Activated CD4-positive, alpha-beta T cell treated with anti-CD3 and anti-CD28 coated beads, Interleukin-2, amount 10 ng/mL, durations not matched to agents 24 days and 14 days (primary cell): ENCODE measurements at regions not wholly inside any gene's neighbourhood (a gene's known extent, or its start where the extent isn't known, plus 50 kb on each side); places are given as distances from the start of the nearest gene placed in this dataset.
"Not testable (repeated sequence)": the region's sequence is repeated elsewhere in the genome, so short reads cannot be mapped to it uniquely, and the experiment has no call there.

Source experiments
- DNase-seq: peaks from one replicate; pipeline ENCODE4 v3.0.0; 2022
- H3K27ac Mint-ChIP-seq: one replicate; pipeline ENCODE4 v1.8.0; 2022; ENCODE audit warnings: mild to moderate bottlenecking, mixed read lengths
- H3K27me3 Mint-ChIP-seq: one replicate; pipeline ENCODE4 v1.8.0; 2022; ENCODE audit warnings: mixed read lengths
- H3K36me3 Mint-ChIP-seq: one replicate; pipeline ENCODE4 v1.8.0; 2022; ENCODE audit warnings: low read depth, mild to moderate bottlenecking, mixed read lengths
- H3K4me1 Mint-ChIP-seq: one replicate; pipeline ENCODE4 v1.8.0; 2021; ENCODE audit warnings: mixed read lengths
- H3K4me3 Mint-ChIP-seq: one replicate; pipeline ENCODE4 v1.8.0; 2022; ENCODE audit warnings: mild to moderate bottlenecking, moderate library complexity, mixed read lengths
- H3K9me3 Mint-ChIP-seq: one replicate; pipeline ENCODE4 v1.8.0; 2021; ENCODE audit warnings: mixed read lengths
- intact Hi-C: fragments of 100-400 bp; cut with micrococcal nuclease; formaldehyde crosslinking; loops from one replicate; pipeline ENCODE4 v1.15.1; 2023

DNA sequence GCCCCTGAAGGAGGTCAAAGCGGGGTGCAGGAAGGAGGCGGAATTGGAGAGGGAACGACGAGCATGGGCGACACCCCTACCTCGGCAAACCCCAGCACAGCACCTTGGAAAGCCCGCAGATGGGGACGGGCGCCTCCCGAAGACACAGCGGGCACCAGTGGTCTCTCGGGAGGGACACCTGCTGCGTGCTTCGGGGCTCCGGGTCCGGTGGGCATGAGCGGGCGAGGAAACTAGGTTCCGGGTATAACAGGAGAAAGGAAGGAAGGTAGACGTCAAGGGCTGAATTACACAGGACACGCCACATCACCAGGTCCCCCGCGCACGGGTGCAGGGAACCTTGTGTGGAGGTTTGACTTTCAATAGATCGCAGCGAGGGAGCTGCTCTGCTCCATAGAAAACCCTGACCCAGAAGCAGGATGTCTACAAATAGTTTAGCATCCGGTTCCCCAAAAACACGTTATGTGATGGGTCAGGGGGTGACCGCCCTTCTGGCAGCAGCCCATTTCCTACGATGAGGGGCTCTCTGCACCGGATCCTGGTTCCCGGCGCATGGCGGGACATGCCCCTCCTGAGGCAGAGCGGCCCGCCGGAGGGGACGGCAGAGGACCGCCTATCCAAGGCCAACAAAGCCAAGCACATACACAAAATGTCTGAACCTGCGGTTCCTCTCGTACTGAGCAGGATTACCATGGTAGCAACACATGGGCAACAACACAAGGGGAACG lies 196.9 kb downstream of the ALG10 start:
- peaks cover 9% of the 10 kb centered on the region for H3K27me3 Mint-ChIP-seq
- intact Hi-C loops: loop anchor here (5.0 kb wide), 1 partner anchor 197 kb away; the partner anchor contains the start of gene ALG10
- H3K27ac Mint-ChIP-seq: peak overlapping the region; percentile 80
- H3K36me3 Mint-ChIP-seq: no peaks in the 10 kb centered on the region
- no peak for DNase-seq
- H3K9me3 Mint-ChIP-seq: no peaks in the 10 kb centered on the region
- H3K4me1 Mint-ChIP-seq: peaks cover 8% of the 10 kb centered on the region
- H3K4me3 Mint-ChIP-seq: peak overlapping the region; percentile 89

DNA sequence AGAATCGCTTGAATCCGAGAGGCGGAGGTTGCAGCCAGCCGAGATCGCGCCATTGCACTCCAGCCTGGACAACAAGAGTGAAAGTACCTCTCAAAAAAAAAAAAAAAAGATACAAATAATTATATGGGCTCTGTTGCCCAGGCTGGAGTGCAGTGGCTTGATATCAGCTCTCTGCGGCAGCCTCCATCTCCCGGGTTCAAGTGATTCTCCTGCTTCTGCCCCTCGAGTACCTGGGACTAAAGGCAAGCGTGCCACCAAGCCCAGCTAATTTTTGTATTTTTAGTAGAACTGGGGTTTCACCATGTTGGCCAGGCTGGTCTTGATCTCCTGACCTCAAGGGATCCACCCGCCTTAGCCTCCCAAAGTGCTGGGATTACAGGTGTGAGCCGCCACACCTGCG lies 197.8 kb downstream of the ALG10 start:
- H3K4me1 Mint-ChIP-seq, H3K36me3 Mint-ChIP-seq, H3K4me3 Mint-ChIP-seq, DNase-seq, H3K27ac Mint-ChIP-seq, H3K27me3 Mint-ChIP-seq, H3K9me3 Mint-ChIP-seq, intact Hi-C loops: not testable (repeated sequence)

- H3K27me3 Mint-ChIP-seq: peaks cover 8% of the 10 kb centered on the region
- no peak overlapping the region for H3K4me3 Mint-ChIP-seq
- intact Hi-C loops: no loop called here
- H3K9me3 Mint-ChIP-seq: peaks cover 10% of the 10 kb centered on the region
- H3K4me1 Mint-ChIP-seq: peaks cover 2% of the 10 kb centered on the region
- no peak overlapping the region for H3K27ac Mint-ChIP-seq
- DNase-seq: no peak
- H3K36me3 Mint-ChIP-seq: no peaks in the 10 kb centered on the region
Measured at GRCh38 chr12:34223640-34224039, 201.3 kb downstream of the ALG10 start.

- H3K4me1 Mint-ChIP-seq, H3K27ac Mint-ChIP-seq, H3K27me3 Mint-ChIP-seq, DNase-seq, H3K4me3 Mint-ChIP-seq, H3K36me3 Mint-ChIP-seq, intact Hi-C loops: not testable (repeated sequence)
- H3K9me3 Mint-ChIP-seq: peaks cover 10% of the 10 kb centered on the region
Measured at GRCh38 chr12:34226044-34226443, 203.7 kb downstream of the ALG10 start.

GRCh38 chr12:34228046-34228445 lies 205.8 kb downstream of the ALG10 start:
- DNase-seq, H3K4me1 Mint-ChIP-seq, H3K27me3 Mint-ChIP-seq, H3K36me3 Mint-ChIP-seq, H3K4me3 Mint-ChIP-seq, H3K27ac Mint-ChIP-seq, intact Hi-C loops: not testable (repeated sequence)
- peaks cover 10% of the 10 kb centered on the region for H3K9me3 Mint-ChIP-seq

DNA sequence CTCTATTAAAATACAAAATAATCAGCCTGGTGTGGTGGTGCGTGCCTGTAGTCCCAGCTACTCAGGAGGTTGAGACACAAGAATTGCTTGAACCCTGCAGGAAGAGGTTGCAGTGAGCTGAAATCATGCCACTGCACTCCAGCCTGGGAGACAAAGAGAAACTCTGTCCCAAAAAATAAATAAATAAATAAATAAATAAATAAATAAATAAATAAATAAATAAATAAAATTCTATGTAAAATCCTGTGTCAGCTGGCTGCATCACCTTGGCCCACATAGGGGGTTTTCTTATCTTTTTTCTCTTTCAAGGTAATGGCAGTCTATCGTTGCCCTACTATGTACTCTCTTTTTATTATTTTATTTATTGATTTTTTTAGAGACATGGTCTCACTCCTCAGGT lies 206.7 kb downstream of the ALG10 start:
- H3K27ac Mint-ChIP-seq, H3K36me3 Mint-ChIP-seq, H3K4me1 Mint-ChIP-seq, intact Hi-C loops, H3K27me3 Mint-ChIP-seq, DNase-seq, H3K4me3 Mint-ChIP-seq: not testable (repeated sequence)
- peaks cover 10% of the 10 kb centered on the region for H3K9me3 Mint-ChIP-seq

DNA sequence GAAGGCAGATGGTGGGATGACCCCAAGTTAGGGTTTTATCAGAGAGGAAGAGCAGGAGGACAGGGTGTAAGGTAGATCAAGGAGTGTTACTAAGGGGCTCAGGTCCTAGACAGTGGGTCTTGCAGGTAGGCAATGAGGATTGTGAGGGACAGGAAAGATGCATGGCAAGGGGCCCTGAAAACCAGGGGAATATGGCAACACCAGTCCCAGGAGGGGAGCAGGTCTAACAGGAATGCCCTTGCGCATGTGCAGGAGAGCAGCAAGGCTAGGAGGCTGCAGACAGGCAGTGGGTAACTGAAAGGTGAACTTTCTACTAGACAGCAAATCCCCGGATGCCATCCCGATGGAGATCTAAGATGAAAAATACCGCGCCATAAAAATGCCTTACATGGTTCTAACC lies 211.3 kb downstream of the ALG10 start:
- no peak overlapping the region for H3K27ac Mint-ChIP-seq

DNA sequence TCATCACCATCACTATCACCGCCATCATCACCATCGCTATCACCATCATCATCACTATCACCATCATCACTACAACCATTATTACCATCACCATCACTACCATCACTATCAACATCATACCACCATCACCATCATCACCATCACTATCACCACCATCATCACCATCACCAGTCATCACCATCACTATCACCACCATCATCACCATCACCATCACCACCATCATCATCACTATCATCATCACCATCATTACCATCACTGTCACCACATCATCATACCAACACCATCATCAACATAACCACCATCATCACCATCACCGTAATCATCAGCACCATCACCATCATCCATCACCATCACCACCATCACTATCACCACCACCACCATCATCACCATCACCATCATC lies 213.8 kb downstream of the ALG10 start:
- Mint-ChIP-seq H3K27me3 (no peaks in the 10 kb centered on the region), H3K9me3 (no peaks in the 10 kb centered on the region), H3K4me1 (no peaks in the 10 kb centered on the region), H3K36me3 (no peaks in the 10 kb centered on the region), H3K4me3 (no peak overlapping the region), H3K27ac (no peak overlapping the region)
- no peak for DNase-seq
- intact Hi-C loops: no loop called here

More for the DNA sequence above, 211.3 kb downstream of the ALG10 start:
- H3K9me3 Mint-ChIP-seq: peaks cover under 1% of the 10 kb centered on the region
- no peaks in the 10 kb centered on the region for H3K27me3 Mint-ChIP-seq
- H3K4me3 Mint-ChIP-seq: no peak overlapping the region
- H3K4me1 Mint-ChIP-seq: no peaks in the 10 kb centered on the region
- intact Hi-C loops: no loop called here
- no peak for DNase-seq
- no peaks in the 10 kb centered on the region for H3K36me3 Mint-ChIP-seq

GRCh38 chr12:34244608-34245007 lies 222.3 kb downstream of the ALG10 start:
- H3K4me1 Mint-ChIP-seq: no peaks in the 10 kb centered on the region

DNA sequence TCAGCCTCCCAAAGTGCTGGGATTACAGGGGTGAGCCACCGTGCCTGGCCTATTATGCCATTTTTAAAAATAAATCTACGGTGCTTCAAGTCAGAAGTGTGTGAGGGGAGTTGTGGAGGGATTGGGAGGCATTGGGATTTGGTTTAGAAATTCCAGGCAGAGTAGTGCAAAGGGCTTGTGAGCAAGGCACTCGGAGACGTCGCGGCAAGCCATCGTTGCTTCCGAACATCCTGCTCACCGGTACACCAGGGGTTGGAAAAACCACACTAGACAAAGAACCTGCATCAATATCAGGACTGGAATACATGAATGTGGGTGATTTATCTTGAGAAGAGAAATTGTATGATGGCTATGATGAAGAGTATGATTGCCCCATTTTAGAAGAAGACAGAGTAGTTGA lies 227.0 kb downstream of the ALG10 start:
- no peak for DNase-seq
- Mint-ChIP-seq H3K9me3 (no peaks in the 10 kb centered on the region), H3K27ac (no peak overlapping the region), H3K4me1 (no peaks in the 10 kb centered on the region), H3K27me3 (no peaks in the 10 kb centered on the region), H3K36me3 (no peaks in the 10 kb centered on the region), H3K4me3 (no peak overlapping the region)
- intact Hi-C loops: no loop called here

More at GRCh38 chr12:34244608-34245007, 222.3 kb downstream of the ALG10 start:
- no peak for DNase-seq
- H3K4me3 Mint-ChIP-seq: no peak overlapping the region
- intact Hi-C loops: no loop called here
- H3K27ac Mint-ChIP-seq: no peak overlapping the region
- H3K27me3 Mint-ChIP-seq: no peaks in the 10 kb centered on the region
- no peaks in the 10 kb centered on the region for H3K9me3 Mint-ChIP-seq
- no peaks in the 10 kb centered on the region for H3K36me3 Mint-ChIP-seq

GRCh38 chr12:34251879-34252278 lies 229.6 kb downstream of the ALG10 start:
- H3K36me3 Mint-ChIP-seq, H3K27me3 Mint-ChIP-seq, H3K27ac Mint-ChIP-seq, intact Hi-C loops, H3K9me3 Mint-ChIP-seq, H3K4me3 Mint-ChIP-seq, H3K4me1 Mint-ChIP-seq, DNase-seq: not testable (repeated sequence)

- no peak overlapping the region for H3K27ac Mint-ChIP-seq
- intact Hi-C loops: no loop called here
- H3K36me3 Mint-ChIP-seq: no peaks in the 10 kb centered on the region
- no peaks in the 10 kb centered on the region for H3K9me3 Mint-ChIP-seq
- no peak for DNase-seq
- no peaks in the 10 kb centered on the region for H3K4me1 Mint-ChIP-seq
- H3K4me3 Mint-ChIP-seq: no peak overlapping the region
- no peaks in the 10 kb centered on the region for H3K27me3 Mint-ChIP-seq
Measured at GRCh38 chr12:34253674-34254073, 231.4 kb downstream of the ALG10 start.

DNA sequence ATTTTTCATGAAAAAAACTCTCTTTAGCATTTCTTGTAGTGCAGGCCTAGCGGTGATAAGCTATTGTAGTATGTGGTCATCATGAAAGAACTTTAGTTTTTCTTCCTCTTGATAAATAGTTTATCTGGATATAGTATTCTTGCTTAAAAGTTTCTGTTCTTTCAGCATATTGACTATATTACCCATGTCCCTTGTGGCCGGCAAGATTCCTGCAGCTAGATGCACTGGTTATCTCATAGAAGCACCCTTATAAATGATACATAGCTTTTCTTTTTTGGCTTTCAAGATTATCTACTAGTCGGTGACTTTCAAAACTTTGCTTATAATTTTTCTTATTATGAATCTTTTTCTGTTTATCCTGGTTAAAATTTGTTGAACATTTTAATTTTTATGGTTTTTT lies 234.8 kb downstream of the ALG10 start:
- Mint-ChIP-seq H3K4me3 (no peak overlapping the region), H3K27ac (no peak overlapping the region), H3K27me3 (no peaks in the 10 kb centered on the region), H3K9me3 (no peaks in the 10 kb centered on the region), H3K4me1 (no peaks in the 10 kb centered on the region), H3K36me3 (no peaks in the 10 kb centered on the region)
- DNase-seq: no peak
- intact Hi-C loops: no loop called here

DNA sequence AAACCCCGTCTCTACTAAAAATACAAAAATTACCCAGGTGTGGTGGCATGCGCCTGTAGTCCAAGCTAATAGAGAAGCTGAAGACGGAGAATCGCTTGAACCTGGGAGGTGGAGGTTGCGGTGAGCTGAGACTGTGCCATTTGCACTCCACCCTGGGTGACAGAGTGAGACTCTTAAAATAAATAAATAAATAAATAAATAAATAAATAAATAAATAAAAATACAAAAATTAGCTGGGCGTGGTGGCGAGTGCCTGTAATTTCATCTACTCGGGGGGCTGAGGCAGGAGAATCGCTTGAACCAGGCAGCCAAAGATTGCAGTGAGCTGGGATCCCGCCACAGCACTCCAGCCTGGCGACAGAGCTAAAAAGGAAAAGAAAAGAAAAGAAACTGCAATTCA lies 239.8 kb downstream of the ALG10 start:
- H3K4me1 Mint-ChIP-seq, H3K36me3 Mint-ChIP-seq, DNase-seq, H3K27ac Mint-ChIP-seq, intact Hi-C loops, H3K27me3 Mint-ChIP-seq, H3K4me3 Mint-ChIP-seq: not testable (repeated sequence)
- peaks cover 12% of the 10 kb centered on the region for H3K9me3 Mint-ChIP-seq

- H3K9me3 Mint-ChIP-seq: peaks cover 16% of the 10 kb centered on the region
- no peaks in the 10 kb centered on the region for H3K36me3 Mint-ChIP-seq
- no peaks in the 10 kb centered on the region for H3K4me1 Mint-ChIP-seq
- H3K4me3 Mint-ChIP-seq: no peak overlapping the region
- intact Hi-C loops: no loop called here
- H3K27me3 Mint-ChIP-seq: no peaks in the 10 kb centered on the region
- DNase-seq: no peak
- H3K27ac Mint-ChIP-seq: no peak overlapping the region
Measured at GRCh38 chr12:34264110-34264509, 241.8 kb downstream of the ALG10 start.
